Head of caudate nucleus (tissue), 42 donors: ENCODE measurements at regions not wholly inside any gene's neighbourhood (a gene's known extent, or its start where the extent isn't known, plus 50 kb on each side); places are given as distances from the start of the nearest gene placed in this dataset.

ENCODE experiments used
- DNase-seq, 42 donors: peaks; one replicate each; pipeline versions ENCODE4 v3.0.0 to v3.0.0-alpha.2; 2020 to 2021; ENCODE audit warnings: mixed read lengths in 7 of 42
- intact Hi-C: fragments of 100-400 bp; cut with DNase I; formaldehyde crosslinking; loops from one replicate; pipeline ENCODE4 v1.15.0; 2022

DNA sequence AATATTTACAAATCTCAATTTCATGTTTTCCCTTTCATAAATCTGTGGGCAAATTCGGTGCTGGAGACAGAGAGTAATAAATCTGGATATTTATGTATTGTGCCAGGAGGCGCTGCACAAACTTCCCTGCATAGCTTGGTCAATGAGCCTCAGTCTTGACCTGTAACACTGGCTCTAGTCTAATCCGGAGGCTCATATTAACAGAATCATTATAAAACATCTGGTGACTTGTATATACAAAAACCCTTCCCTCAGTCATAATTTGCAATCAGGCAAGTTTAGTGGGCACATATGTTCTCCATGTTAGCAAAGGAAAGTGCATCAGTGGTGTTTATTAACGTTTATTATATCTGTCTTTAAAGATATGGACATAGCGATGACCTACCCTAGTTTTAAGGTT is 104.0 kb upstream of the BNC2 start:
- intact Hi-C loops, result no loop called here
- DNase-seq, result no peak

GRCh38 chr9:16970321-16970720 is 99.9 kb upstream of the BNC2 start:
- no peak for DNase-seq

DNA sequence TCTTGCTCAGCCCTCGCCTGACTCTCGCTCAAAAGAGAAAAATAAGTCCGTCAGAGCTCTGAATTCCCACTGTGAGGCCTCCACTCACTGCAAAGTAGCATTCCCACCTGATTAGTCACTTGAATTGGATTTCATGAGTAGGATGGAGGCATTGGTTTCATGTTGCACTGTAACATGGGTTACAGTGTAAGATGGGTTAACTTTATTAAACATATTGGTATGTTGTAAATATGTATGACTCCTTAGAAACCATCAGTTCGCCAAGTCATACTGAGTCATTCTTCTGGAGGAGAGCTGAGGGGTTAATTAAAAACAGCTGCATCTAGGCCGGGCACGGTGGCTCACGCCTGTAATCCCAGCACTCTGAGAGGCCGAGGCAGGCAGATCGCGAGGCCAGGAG is 93.8 kb upstream of the BNC2 start:
- intact Hi-C loops, result no loop called here
- DNase-seq, result no peak

More at GRCh38 chr9:16970321-16970720, 99.9 kb upstream of the BNC2 start:
- intact Hi-C loops, result no loop called here

- intact Hi-C loops, result no loop called here
- DNase-seq, result no peak
These were observed 89.6 kb upstream of the BNC2 start for GRCh38 chr9:16960084-16960483.

DNA sequence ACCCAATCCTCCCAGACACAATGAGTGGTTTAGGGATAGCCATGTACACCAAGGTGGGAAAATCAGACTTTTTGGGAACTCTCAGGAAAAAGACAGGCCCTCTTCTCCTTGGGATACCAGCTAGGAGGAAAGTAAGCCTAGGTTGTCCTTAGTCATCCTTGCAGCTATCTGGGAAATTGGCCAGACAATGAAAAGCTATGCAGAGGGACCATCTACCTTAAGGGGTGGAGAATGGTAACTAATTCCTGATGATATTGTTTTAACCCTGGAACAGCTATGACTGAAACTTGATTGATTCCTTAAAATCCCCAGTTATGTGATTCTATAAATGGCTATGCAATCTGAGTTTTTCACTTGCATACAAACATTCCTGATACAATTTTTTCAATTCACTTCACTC is 88.9 kb upstream of the BNC2 start:
- DNase-seq, result no peak
- intact Hi-C loops, result no loop called here

DNA sequence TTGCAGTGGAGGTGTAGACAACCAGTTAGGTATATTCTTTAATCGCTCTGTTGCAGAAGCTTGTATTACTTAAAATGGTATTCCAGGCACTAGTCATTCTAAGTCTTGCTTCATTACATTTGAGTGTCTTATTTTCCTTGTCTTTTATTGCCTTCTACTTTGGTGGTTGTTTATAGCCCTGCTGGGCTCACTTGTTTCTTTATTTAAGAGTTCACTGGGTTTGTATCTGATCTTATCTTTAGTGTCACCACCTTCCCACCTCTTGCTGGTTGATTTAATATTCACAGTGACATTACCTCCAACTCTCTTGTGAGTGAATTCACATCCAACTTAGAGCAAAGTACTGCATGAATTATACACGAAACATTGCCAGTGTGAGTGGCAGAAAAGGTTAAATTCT is 83.6 kb upstream of the BNC2 start:
- intact Hi-C loops, result no loop called here
- no peak for DNase-seq

DNA sequence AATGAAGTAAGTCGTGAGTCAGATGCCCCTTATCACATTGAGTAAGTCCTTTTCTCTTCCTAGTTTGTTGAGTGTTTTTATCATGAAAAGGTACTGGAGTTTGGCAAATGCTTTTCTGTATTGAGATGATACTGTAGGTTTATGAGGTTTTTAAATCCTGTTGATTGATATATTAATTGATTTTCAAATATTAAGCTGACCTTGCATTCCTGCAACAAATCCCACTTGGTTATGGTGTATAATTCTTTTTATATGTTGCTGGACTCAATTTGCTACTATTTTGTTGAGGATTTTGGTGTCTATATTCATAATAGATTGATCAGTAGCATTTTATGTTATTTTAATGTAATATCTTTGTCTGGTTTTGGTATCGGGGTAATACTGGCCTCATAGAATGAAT is 81.0 kb upstream of the BNC2 start:
- DNase-seq, result no peak

GRCh38 chr9:16950051-16950450 is 79.6 kb upstream of the BNC2 start:
- intact Hi-C loops, result no loop called here
- DNase-seq, result no peak

More for the DNA sequence above, 81.0 kb upstream of the BNC2 start:
- intact Hi-C loops, result no loop called here

DNA sequence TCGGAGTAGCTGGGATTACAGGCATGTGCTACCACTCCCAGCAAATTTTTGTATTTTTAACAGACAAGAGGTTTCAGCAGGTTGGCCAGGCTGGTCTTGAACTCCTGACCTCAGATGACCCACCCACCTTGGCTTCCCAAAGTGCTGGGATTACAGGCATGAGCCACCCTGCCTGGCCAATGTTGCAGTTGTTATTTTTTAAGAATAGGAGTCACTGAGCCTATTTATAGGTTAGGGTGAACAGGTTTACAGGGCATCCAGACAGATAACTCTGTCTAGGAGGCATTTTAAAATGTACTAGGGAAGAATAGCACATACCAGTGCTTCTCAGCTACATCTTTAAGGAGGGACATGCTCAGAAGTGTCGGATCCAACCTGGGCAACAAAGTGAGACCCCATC is 60.1 kb upstream of the BNC2 start:
- no peak for DNase-seq
- intact Hi-C loops, result no loop called here

DNA sequence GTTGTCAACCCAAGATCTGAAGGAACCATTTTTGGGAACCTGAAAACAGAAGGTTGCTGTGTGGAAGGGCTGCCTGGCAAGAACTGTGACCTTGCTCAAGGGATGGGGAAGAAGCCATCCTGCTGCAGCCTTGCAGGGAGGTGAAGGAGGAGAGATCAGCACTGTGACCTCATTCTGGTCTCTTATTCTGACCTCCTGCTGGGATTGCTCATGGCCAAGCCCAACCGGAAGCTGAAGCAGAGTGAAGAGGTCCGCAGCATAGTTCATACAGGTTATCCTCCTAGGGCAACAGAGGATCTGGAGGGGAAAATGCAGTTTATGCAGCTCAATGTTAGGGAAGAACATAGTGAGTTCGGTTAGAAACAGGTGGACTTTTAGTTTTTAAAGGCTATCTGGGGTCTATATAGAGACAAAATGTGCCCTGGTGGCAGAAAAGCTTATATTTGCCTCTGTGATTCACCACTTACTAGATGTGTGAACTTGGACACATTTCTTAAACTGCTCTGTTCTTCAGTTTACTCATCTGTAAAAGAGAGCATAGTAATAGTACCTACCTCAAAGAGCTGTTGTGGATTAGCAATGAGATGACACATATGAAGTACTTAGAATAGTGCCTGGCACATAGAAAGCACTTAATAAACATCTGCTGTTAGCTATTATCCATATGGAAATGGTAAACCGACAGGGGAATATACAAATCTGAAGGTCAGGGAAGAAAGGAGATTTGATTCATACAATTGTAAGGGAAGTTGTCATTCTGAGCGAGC is 57.9 kb upstream of the BNC2 start:
- DNase-seq, result no peak
- intact Hi-C loops, result no loop called here

GRCh38 chr9:16925426-16925825 is 55.0 kb upstream of the BNC2 start:
- intact Hi-C loops, result no loop called here
- DNase-seq, result no peak

- no peak for DNase-seq
- intact Hi-C loops, result no loop called here
These were observed 53.9 kb upstream of the BNC2 start for GRCh38 chr9:16924311-16924915.

- intact Hi-C loops, result no loop called here
- DNase-seq, result no peak
These were observed 51.4 kb upstream of the BNC2 start for GRCh38 chr9:16921855-16922254.
